RWPE1 (cell line): ENCODE measurements at regions not wholly inside any gene's neighbourhood (a gene's known extent, or its start where the extent isn't known, plus 50 kb on each side); places are given as distances from the start of the nearest gene placed in this dataset.
A peak's percentile ranks its signal among the peaks of the same experiment; 100 is the strongest.

Experiments
- CTCF ChIA-PET: fragments of 350-600 bp; sonication (Branson Sonifier 250); formaldehyde crosslinking; extraction: SDS; loops from one replicate; lab custom pipeline; 2021; lab: Yijun Ruan, JAX
- POLR2A ChIA-PET: fragments of 400-600 bp; formaldehyde crosslinking; extraction: SDS; loops from one replicate; lab custom pipeline; 2020; ENCODE audit warnings: antibody characterized with exemption; ENCODE audit not compliant: low non-redundant PET; lab: Yijun Ruan, JAX
- DNase-seq: peaks from one replicate; pipeline ENCODE4 v3.0.0; 2012; ENCODE audit warnings: low spot score
- H3K27ac ChIP-seq: fragments of 450-650 bp; 2 replicates; pipeline ENCODE4 v1.5.1; 2017
- CTCF ChIP-seq: fragments of 450-650 bp; conservative IDR thresholded peaks from 2 replicates; pipeline ENCODE4 v1.5.1; 2017; ENCODE audit warnings: low read depth, mild to moderate bottlenecking

- POLR2A ChIA-PET, result no interaction called here
- no peak for DNase-seq
Measured at GRCh38 chr4:112855058-112855457, 194.4 kb upstream of the ANK2 start.

GRCh38 chr4:112857461-112857860 is 192.0 kb upstream of the ANK2 start:
- no peak overlapping the region for H3K27ac ChIP-seq
- ChIA-PET CTCF (no interaction called here), POLR2A (no interaction called here)
- peak; percentile 94 for DNase-seq
- TF ChIP-seq CTCF, result no peak

More at GRCh38 chr4:112855058-112855457, 194.4 kb upstream of the ANK2 start:
- CTCF ChIA-PET, result interaction anchor here (0.5 to 3.9 kb wide), 3 partner anchors 70 to 527 kb away, joined by 3 to 23 read pairs (median 4); no protein-coding TSS in a partner anchor
- H3K27ac ChIP-seq, result no peak overlapping the region
- no peak for TF ChIP-seq CTCF

GRCh38 chr4:112858751-112859150 is 190.7 kb upstream of the ANK2 start:
- no peak overlapping the region for H3K27ac ChIP-seq
- ChIA-PET CTCF (interaction anchor here (0.6 to 0.8 kb wide), 2 partner anchors 93 to 640 kb away, joined by 3 to 4 read pairs; no protein-coding TSS in a partner anchor), POLR2A (no interaction called here)
- no peak for TF ChIP-seq CTCF
- no peak for DNase-seq

- CTCF ChIA-PET, result interaction anchor here (0.6 kb wide), 2 partner anchors 32 to 203 kb away, joined by 3 read pairs; no protein-coding TSS in a partner anchor
- no peak for DNase-seq
- no peak overlapping the region for H3K27ac ChIP-seq
- no peak for TF ChIP-seq CTCF
- POLR2A ChIA-PET, result no interaction called here
Measured at GRCh38 chr4:112859456-112860184, 189.8 kb upstream of the ANK2 start.

- no peak for DNase-seq
- ChIA-PET CTCF (interaction anchor here (0.6 to 1.6 kb wide), 3 partner anchors 10 to 256 kb away, joined by 4 to 7 read pairs (median 4); no protein-coding TSS in a partner anchor), POLR2A (no interaction called here)
- TF ChIP-seq CTCF, result no peak
- no peak overlapping the region for H3K27ac ChIP-seq
Measured at GRCh38 chr4:112860830-112861690, 188.4 kb upstream of the ANK2 start.
